Left ventricle myocardium inferior (tissue), 1 donor: ENCODE measurements at regions not wholly inside any gene's neighbourhood (a gene's known extent, or its start where the extent isn't known, plus 50 kb on each side); places are given as distances from the start of the nearest gene placed in this dataset.

Source experiments
- DNase-seq: peaks from one replicate; pipeline ENCODE4 v3.0.0-alpha.2; 2020
- H3K27ac ChIP-seq: fragments of 200-600 bp; replicated peaks from 2 replicates; pipeline ENCODE4 v1.8.0; 2021
- H3K27me3 ChIP-seq: fragments of 200-600 bp; 2 replicates; pipeline ENCODE4 v1.8.0; 2021; ENCODE audit warnings: low read depth
- H3K36me3 ChIP-seq: fragments of 200-600 bp; 2 replicates; pipeline ENCODE4 v1.8.0; 2021
- H3K4me1 ChIP-seq: fragments of 200-600 bp; 2 replicates; pipeline ENCODE4 v1.8.0; 2021
- H3K4me3 ChIP-seq: fragments of 200-600 bp; 2 replicates; pipeline ENCODE4 v1.8.0; 2021; ENCODE audit warnings: mild to moderate bottlenecking, moderate library complexity
- H3K9me3 ChIP-seq: fragments of 200-600 bp; replicated peaks from 2 replicates; pipeline ENCODE4 v1.8.0; 2021
- intact Hi-C: fragments of 100-400 bp; cut with micrococcal nuclease; formaldehyde crosslinking; loops from one replicate; pipeline ENCODE4 v1.11.0; 2022
- TF ChIP-seq, protein P1 (sequence below): fragments of 200-600 bp; IDR thresholded peaks from 2 replicates; pipeline ENCODE4 v1.8.0; 2021; ENCODE audit warnings: antibody characterized with exemption, mild to moderate bottlenecking, borderline replicate concordance
- donor health status: DM: no; HTN: yes; CAD: no; lungs with severe emphysema.

DNA sequence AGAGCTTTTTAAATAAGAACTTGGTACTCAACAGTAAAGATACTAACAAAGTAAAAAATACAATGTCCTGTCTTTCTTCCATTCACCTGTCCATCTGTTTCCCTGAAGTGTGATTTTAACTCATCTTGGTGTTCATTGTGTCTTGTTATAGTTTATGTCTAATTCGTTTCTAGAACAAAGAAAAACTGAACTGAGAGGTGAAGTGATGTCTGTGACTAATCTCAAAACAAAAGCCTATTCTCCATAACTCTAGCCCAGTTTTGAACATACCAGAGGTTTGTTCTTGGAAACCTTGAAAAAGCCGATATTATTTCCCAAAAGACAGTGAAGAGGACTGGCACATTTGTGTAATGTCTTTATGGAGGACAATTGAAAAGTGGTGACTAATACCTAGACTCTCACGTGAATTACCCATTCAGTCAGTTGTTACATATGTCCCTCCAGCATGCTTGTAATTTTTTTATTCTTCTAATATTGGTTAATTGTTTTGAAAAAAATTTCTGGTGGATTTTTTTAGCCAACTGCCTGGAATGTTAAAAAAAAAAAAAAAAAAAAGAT is 725.8 kb downstream of the SATB2 start:
- TF ChIP-seq, protein P1, sequence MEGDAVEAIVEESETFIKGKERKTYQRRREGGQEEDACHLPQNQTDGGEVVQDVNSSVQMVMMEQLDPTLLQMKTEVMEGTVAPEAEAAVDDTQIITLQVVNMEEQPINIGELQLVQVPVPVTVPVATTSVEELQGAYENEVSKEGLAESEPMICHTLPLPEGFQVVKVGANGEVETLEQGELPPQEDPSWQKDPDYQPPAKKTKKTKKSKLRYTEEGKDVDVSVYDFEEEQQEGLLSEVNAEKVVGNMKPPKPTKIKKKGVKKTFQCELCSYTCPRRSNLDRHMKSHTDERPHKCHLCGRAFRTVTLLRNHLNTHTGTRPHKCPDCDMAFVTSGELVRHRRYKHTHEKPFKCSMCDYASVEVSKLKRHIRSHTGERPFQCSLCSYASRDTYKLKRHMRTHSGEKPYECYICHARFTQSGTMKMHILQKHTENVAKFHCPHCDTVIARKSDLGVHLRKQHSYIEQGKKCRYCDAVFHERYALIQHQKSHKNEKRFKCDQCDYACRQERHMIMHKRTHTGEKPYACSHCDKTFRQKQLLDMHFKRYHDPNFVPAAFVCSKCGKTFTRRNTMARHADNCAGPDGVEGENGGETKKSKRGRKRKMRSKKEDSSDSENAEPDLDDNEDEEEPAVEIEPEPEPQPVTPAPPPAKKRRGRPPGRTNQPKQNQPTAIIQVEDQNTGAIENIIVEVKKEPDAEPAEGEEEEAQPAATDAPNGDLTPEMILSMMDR, result no peak
- H3K27ac ChIP-seq, result no peak overlapping the region
- no peaks in the 10 kb centered on the region for H3K36me3 ChIP-seq
- intact Hi-C loops, result no loop called here
- DNase-seq, result no peak
- no peaks in the 10 kb centered on the region for H3K9me3 ChIP-seq
- no peak overlapping the region for H3K4me3 ChIP-seq
- H3K27me3 ChIP-seq, result no peaks in the 10 kb centered on the region
- H3K4me1 ChIP-seq, result no peaks in the 10 kb centered on the region

DNA sequence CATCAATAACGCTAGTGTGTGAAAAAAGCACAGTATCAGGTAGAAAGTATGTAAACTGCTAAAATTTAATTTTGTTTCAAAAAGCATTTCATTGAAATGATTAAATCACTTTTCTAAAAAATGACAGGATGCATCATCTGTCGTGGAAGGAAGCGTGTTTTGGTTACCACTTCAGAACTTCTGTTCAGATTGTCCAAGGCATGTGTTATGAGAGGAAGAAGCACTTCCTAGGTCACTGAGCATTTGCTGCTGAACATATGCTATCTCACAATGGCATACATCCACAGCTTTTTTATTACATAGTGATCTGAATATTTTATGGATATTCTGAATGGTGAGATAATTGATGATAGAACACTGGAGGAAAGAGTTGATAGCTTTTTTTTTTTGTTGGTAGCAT is 737.5 kb downstream of the SATB2 start:
- DNase-seq, result no peak
- Histone ChIP-seq H3K27ac (no peak overlapping the region), H3K36me3 (no peaks in the 10 kb centered on the region), H3K4me1 (no peaks in the 10 kb centered on the region), H3K9me3 (no peaks in the 10 kb centered on the region), H3K4me3 (no peak overlapping the region), H3K27me3 (no peaks in the 10 kb centered on the region)
- TF ChIP-seq, protein P1, result no peak
- intact Hi-C loops, result no loop called here

DNA sequence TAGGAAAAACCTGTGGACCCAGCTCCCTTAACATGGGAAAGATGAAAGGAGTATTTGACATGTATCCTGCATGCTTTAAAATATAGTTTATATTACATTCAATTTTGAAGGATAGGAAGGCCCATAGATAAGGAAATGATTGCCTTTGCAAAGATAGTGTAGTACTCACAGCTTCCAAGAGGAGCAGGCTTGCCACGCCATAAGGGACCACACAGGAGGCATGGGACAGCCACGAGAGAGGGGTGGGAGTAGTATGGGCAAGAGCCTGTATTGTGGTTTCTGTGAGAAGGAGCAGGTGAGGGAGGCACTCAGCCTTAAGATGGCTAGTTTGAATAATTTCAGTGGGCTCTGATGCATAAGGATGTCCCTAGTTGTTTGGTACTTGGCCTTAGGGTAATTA is 740.3 kb downstream of the SATB2 start:
- TF ChIP-seq, protein P1, result no peak
- no peak for DNase-seq
- Histone ChIP-seq H3K27me3 (no peaks in the 10 kb centered on the region), H3K4me1 (no peaks in the 10 kb centered on the region), H3K9me3 (no peaks in the 10 kb centered on the region), H3K36me3 (no peaks in the 10 kb centered on the region), H3K4me3 (no peak overlapping the region), H3K27ac (no peak overlapping the region)
- intact Hi-C loops, result no loop called here

DNA sequence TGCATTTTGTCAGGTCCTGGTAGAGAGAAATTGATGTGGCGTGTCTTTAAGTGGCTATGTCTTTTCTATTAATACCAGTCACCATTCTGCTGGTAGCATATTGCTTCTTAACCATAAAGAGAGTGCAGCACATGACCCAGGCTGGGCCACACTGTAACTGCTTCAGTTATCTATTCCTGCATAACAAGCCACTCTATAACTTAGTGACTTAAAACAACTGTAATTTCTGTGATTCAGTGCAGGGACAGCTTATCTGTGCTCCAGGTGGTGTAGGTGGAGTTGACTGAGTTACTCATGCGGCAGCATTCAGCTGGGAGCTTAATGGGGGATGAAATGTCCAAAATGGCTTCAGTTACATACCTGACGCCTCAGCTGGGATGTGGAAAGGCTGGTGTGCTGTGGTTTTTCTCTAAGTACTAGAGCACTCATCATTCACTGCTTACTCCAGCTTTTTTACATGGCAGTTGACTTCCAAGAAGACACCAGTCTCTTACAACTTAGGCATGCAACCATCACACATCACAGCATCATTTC is 742.4 kb downstream of the SATB2 start:
- H3K9me3 ChIP-seq, result no peaks in the 10 kb centered on the region

DNA sequence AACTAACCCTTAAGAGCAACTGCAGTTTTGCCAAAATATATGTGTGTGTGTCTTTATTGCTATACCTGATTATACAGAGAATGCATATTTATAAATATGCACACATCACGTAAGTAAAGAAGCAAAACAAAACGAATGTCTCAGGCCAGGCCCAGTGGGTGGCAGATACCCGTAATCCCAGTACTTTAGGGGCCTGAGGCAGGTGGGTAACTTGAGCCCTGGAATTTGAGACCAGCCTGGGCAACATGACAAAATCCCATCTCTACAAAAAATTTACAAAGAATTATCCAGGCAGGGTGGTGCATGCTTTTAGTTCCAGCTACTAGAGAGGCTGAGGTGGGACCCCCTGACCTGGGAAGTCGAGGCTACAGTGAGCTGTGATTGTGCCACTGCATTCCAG is 745.3 kb downstream of the SATB2 start:
- Histone ChIP-seq H3K27me3 (no peaks in the 10 kb centered on the region), H3K27ac (no peak overlapping the region), H3K4me1 (no peaks in the 10 kb centered on the region), H3K9me3 (no peaks in the 10 kb centered on the region), H3K4me3 (no peak overlapping the region), H3K36me3 (no peaks in the 10 kb centered on the region)
- no peak for DNase-seq
- intact Hi-C loops, result no loop called here
- TF ChIP-seq, protein P1, result no peak

More for the DNA sequence above, 742.4 kb downstream of the SATB2 start:
- TF ChIP-seq, protein P1, result no peak
- H3K36me3 ChIP-seq, result no peaks in the 10 kb centered on the region
- no peaks in the 10 kb centered on the region for H3K4me1 ChIP-seq
- no peak overlapping the region for H3K27ac ChIP-seq
- intact Hi-C loops, result no loop called here
- no peak overlapping the region for H3K4me3 ChIP-seq
- no peak for DNase-seq
- H3K27me3 ChIP-seq, result no peaks in the 10 kb centered on the region
